ENCODE measurements at regions not wholly inside any gene's neighbourhood (a gene's known extent, or its start where the extent isn't known, plus 50 kb on each side); places are given as distances from the start of the nearest gene placed in this dataset.

GRCh38 chr17:17398188-17398942 is 78.4 kb upstream of the MED9 start:
- no peak for DNase-seq

- no peak for DNase-seq
Measured at GRCh38 chr17:17398943-17399926, 77.6 kb upstream of the MED9 start.

GRCh38 chr17:17400070-17400469 is 76.7 kb upstream of the MED9 start:
- no peak for DNase-seq

- no peak for DNase-seq
Measured at GRCh38 chr17:17400566-17401184, 76.1 kb upstream of the MED9 start.

GRCh38 chr17:17401271-17401781 is 75.5 kb upstream of the MED9 start:
- no peak for DNase-seq

- DNase-seq, result no peak
Measured at GRCh38 chr17:17402558-17402957, 74.2 kb upstream of the MED9 start.

GRCh38 chr17:17403065-17403464 is 73.7 kb upstream of the MED9 start:
- DNase-seq, result no peak

GRCh38 chr17:17403899-17404576 is 72.8 kb upstream of the MED9 start:
- peak; percentile 37 for DNase-seq

- no peak for DNase-seq
Measured at GRCh38 chr17:17405673-17406072, 71.1 kb upstream of the MED9 start.

GRCh38 chr17:17406225-17406624 is 70.6 kb upstream of the MED9 start:
- no peak for DNase-seq

- DNase-seq, result no peak
Measured at GRCh38 chr17:17408236-17408794, 68.5 kb upstream of the MED9 start.

GRCh38 chr17:17410357-17410756 is 66.4 kb upstream of the MED9 start:
- no peak for DNase-seq

- DNase-seq, result no peak
Measured at GRCh38 chr17:17411692-17412091, 65.1 kb upstream of the MED9 start.

GRCh38 chr17:17412326-17412725 is 64.5 kb upstream of the MED9 start:
- DNase-seq, result no peak

- no peak for DNase-seq
Measured at GRCh38 chr17:17413215-17413792, 63.5 kb upstream of the MED9 start.

GRCh38 chr17:17413821-17414220 is 63.0 kb upstream of the MED9 start:
- no peak for DNase-seq

- no peak for DNase-seq
Measured at GRCh38 chr17:17414341-17414805, 62.4 kb upstream of the MED9 start.

- no peak for DNase-seq
Measured at GRCh38 chr17:17415006-17415405, 61.8 kb upstream of the MED9 start.

GRCh38 chr17:17416007-17416399 is 60.8 kb upstream of the MED9 start:
- DNase-seq, result no peak

GRCh38 chr17:17416400-17417360 is 60.1 kb upstream of the MED9 start:
- no peak for DNase-seq

Data from stimulated activated CD4-positive, alpha-beta T cell treated with anti-CD3 and anti-CD28 coated beads, Interleukin-12 subunit alpha, Interleukin-12 subunit beta, amount 100 ng/mL, for 4 hours (primary cell).